Stimulated activated CD4-positive, alpha-beta T cell treated with anti-CD3 and anti-CD28 coated beads, Interleukin-15, amount 100 ng/mL, for 24 hours (primary cell): ENCODE measurements at regions not wholly inside any gene's neighbourhood (a gene's known extent, or its start where the extent isn't known, plus 50 kb on each side); places are given as distances from the start of the nearest gene placed in this dataset.

ENCODE experiments used
- DNase-seq: peaks from one replicate; pipeline ENCODE4 v3.0.0-alpha.2; 2020

GRCh38 chr3:162211470-162211869, 714.9 kb downstream of the OTOL1 start:
- DNase-seq, result no peak

- DNase-seq, result no peak
Measured at GRCh38 chr3:162213196-162213595, 716.6 kb downstream of the OTOL1 start.

- no peak for DNase-seq
Measured at GRCh38 chr3:162213956-162214355, 717.3 kb downstream of the OTOL1 start.

- DNase-seq, result no peak
Measured at GRCh38 chr3:162217647-162218046, 721.0 kb downstream of the OTOL1 start.

- no peak for DNase-seq
Measured at GRCh38 chr3:162218479-162218878, 721.9 kb downstream of the OTOL1 start.

DNA sequence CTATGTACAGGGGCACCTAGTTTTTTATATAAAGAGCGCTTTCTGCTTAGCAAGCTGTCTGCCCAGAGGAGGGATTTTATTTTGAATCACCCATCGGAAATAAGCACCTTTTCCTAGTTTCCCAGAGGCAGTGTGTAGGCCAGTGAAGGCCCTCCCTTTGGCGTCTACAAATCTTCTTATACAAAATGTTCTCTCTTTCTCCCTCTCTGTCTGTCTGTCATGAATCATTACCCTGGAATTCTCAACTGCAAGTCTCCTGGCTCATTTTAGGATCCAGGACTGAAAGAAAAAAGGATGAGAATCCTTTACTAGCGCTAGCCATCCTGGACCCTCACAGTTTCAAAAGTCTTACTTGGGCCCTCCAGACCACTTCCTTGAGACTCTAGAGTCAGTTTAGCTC, 728.1 kb downstream of the OTOL1 start:
- DNase-seq, result no peak

GRCh38 chr3:162236949-162237348, 740.3 kb downstream of the OTOL1 start:
- DNase-seq, result no peak

- no peak for DNase-seq
Measured at GRCh38 chr3:162250782-162251181, 754.2 kb downstream of the OTOL1 start.

DNA sequence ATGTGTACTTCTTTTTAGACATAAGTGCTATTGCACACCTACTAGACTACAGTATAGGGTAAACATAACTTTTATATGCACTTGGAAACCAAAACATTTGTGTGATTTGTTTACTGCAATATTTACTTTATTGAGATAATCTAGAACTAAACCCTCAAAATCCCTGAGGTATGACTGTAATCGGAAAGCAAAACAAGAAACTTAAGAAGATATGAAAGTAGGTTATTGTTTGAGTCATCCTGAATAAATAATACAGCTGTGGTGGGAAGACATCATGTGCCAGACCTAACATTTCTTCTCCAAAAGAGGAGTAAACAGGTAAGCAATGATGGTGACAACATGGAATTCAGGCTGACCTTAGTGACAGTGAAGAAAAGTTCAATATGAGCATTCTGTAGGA, 765.5 kb downstream of the OTOL1 start:
- DNase-seq, result no peak

- DNase-seq, result no peak
Measured at GRCh38 chr3:162263596-162263995, 767.0 kb downstream of the OTOL1 start.

GRCh38 chr3:162269636-162270458, 773.2 kb downstream of the OTOL1 start:
- no peak for DNase-seq

GRCh38 chr3:162274070-162274469, 777.5 kb downstream of the OTOL1 start:
- DNase-seq, result no peak

DNA sequence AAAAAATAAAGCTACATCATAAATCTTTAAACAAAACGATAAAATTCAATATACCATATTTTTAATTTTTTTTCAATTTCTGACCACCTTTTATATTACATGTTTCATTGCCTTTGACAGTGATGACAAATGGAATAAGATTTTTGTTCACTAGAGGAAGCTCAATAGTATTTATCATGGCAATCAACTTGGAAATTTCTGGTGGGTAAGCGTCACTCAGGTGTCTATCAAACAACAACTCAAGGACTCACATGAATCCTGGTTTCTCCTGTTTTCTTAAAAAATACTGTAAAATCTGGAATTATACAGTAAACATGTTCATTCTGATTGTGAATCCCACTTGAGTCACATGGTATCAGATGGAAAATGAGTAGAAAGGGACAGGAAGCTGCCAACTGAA, 782.2 kb downstream of the OTOL1 start:
- DNase-seq, result no peak

DNA sequence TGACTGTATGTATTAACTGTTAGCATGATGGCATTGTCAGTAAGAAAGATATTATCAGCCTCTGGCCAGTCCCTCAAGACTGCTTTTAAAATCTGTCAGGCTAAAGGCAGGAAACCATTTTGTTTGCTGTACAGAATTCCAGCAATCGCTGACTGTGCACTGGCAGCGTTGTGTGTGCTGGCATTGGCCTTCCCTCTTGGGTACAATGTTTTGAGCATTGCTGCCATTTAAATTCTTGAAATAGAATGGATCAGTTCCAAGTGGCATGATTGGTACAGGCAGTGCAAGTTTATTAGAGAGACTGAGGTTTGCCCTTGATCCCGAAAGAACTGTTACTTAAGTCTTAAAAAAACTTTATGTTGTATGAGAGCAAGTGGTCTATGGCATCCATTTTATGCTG, 788.7 kb downstream of the OTOL1 start:
- DNase-seq, result no peak

DNA sequence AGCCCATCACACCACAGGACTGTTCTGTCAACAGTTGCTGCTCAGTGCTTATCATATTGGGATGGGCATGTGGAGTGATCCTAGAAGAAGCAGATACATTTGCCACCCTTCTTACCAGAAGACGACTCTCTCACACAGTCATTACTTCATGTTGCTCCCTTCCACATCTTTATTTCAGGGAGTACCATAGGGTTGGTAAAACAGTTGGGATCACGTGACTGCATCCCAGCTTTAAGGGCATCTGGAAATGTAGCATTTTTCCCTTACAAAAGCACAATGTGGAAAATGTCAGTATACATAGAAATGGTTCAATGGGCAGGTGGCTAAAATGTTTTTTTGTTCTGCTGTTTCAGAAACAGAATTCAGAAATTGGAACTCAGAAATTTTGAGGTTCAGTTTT, 791.0 kb downstream of the OTOL1 start:
- DNase-seq, result no peak

GRCh38 chr3:162292409-162292808, 795.8 kb downstream of the OTOL1 start:
- DNase-seq, result no peak

DNA sequence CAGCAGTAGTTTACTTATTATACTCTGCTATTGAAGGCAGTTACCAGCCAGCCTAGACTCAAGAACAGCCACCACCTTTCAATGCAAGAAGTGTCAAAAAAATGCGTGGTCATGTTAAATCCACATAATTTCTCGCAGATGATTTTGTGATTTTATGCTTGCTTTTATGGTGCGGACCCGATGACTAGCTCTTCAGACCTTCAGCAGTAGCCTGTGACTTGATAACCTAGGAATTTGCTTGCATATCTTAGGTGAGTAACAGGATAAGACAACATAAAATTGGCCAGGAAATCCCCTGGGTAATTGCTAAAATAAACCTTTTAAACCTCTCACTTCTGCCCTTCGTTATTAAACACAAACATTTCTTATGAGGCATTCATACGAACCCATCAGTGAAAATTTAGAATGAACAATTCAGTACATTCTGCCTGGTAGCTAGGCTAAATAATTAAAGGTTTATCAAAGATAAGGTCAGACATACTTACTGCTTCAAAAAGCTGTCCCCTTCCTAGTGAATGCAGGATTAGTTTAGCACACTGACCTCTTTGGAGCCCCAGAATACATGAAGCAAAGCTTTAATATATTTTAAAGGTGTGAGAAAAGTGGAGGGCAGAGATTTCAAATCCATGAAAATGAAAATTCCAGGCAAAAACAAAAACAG, 798.8 kb downstream of the OTOL1 start:
- no peak for DNase-seq

GRCh38 chr3:162302983-162303624, 806.5 kb downstream of the OTOL1 start:
- no peak for DNase-seq

DNA sequence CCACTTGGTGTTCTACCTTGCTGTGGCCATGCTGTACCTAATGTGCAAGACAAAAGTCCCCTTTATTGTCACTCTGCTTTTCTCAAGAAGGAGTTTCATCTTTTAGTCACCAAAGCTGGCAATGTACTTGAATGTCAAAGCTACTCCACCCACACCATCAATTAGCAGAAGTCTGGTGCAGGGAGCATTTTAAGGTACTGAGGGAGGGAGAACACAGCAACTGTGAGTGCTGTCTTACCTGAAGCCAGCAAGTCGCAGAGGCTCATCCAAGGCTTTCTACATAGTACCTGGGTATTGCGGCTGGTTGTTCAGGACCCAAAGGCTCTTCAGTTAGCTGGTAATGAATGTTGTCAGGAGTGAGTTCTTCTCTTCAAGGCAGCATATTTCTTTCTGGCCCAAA, 820.4 kb downstream of the OTOL1 start:
- DNase-seq, result no peak

DNA sequence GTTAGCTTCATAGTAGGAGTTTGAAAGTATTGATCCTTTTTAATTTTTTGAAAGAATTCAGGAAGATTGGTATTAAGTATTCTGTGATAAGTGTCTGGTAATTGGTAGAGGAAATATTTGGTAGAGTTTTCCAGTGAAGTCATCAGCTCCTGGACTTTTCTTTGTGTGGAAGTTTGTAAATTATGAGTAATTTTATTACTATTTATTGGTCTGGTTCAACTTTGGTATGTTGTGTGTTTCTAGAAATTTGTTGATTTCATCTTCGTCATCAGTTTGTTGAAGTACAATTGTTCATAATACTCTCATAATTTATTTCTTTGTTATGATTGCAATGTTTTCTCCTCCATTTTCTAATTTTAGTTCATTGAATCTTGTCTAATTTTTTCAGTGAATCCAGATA, 832.0 kb downstream of the OTOL1 start:
- no peak for DNase-seq

GRCh38 chr3:162329514-162329913, 832.9 kb downstream of the OTOL1 start:
- DNase-seq, result no peak

DNA sequence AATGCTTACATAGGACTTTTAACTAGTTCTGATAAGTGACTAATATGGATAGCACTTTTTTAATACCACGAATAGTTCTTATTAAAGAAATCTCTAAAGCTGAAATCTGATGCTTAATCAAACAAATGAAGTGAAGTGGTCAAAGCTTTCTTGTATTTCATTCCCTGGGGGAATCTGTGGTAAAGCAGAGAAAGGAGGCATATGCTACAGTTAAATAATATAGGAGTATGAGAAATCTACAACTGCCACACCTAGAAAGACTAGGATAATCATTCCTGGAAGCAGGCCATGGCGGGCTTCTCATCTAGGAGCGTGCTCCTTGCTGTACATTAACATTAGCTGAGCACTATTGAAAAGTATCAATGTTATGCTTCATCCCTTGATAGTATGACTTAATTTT, 835.7 kb downstream of the OTOL1 start:
- no peak for DNase-seq

- DNase-seq, result no peak
Measured at GRCh38 chr3:162334537-162334936, 837.9 kb downstream of the OTOL1 start.

DNA sequence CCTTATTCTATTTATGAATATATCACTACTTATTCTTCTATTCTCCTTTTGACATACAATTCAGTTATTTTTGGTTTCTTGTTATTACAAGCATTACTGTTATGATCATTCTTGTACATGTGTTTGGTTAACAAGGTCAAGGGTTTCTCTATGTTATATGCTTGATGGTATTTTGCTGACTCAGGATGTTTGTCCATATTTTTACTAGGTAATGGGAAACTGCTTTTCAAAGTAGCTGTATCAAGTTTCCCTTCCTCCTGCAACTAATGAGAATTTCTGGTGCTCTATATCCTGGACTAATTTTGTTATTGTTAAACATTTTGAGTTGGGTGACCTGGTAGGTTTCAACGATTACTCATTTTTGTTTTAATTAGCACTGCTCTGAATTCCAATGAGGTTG, 841.0 kb downstream of the OTOL1 start:
- DNase-seq, result no peak
